GM18502 (cell line): ENCODE measurements at regions not wholly inside any gene's neighbourhood (a gene's known extent, or its start where the extent isn't known, plus 50 kb on each side); places are given as distances from the start of the nearest gene placed in this dataset.

ENCODE experiments used
- ATAC-seq: cut with Tn5 transposase; IDR thresholded peaks from one replicate; pipeline ENCODE4 v1.9.1; 2021; ENCODE audit warnings: mild to moderate bottlenecking; ENCODE audit not compliant: unreplicated experiment, poor library complexity

GRCh38 chr5:40306869-40307487, 372.7 kb upstream of the PTGER4 start:
- no peak for ATAC-seq

- no peak for ATAC-seq
These were observed 387.7 kb upstream of the PTGER4 start for GRCh38 chr5:40292006-40292405.

DNA sequence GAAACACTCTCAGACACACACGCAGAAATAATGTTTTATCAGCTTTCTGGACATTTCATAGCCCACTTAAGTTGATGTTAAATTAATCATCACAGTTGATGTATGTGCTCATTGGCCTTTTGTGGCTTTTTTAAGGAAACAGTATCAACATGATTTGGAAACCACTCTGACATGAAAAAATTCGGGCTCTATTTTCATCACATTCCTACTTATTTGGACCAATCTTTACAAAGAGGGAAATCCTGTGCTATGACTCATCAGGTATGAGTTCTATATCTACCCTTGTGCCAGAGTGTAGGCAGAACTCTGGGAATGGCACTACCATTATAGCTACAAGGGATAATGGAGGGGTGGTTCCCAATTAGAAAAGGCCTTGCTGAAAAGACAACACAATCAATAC, 388.4 kb upstream of the PTGER4 start:
- no peak for ATAC-seq

DNA sequence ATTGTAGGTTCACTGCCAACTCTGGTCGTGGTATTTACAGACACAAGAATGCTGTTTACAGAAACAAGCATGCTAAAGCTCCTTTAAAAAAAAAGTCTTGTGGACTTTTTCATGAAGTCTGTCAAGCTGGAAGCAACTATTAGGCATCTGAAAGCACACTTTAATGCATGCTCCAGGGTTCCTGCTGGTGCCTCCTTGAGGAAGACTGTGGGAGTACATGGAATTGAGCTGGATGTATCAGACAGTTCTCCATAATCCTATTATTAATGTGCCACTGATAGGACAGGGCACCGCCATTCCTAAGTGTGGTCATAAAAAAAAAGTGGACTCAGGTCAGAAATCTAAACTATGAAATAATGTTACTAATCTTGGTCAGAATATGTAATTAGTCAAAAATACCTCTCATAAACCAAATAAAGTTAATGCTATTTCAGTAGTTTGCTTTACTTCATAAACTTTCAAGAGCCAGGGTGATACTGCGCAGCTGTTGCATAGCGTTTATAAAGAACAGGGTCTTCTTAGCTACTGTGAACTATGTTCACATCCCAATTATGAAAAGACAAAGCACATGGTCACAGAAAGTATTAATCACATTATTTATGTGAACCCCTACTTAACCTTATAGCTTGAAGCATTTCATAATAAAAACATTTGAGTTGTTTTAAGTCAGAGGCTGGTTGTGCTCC, 390.8 kb upstream of the PTGER4 start:
- ATAC-seq: no peak

- no peak for ATAC-seq
These were observed 394.9 kb upstream of the PTGER4 start for GRCh38 chr5:40284863-40285262.

- no peak for ATAC-seq
These were observed 400.8 kb upstream of the PTGER4 start for GRCh38 chr5:40278881-40279280.

- peak; percentile 73 for ATAC-seq
These were observed 402.4 kb upstream of the PTGER4 start for GRCh38 chr5:40277161-40277906.

- ATAC-seq: no peak
These were observed 403.2 kb upstream of the PTGER4 start for GRCh38 chr5:40276426-40277102.

DNA sequence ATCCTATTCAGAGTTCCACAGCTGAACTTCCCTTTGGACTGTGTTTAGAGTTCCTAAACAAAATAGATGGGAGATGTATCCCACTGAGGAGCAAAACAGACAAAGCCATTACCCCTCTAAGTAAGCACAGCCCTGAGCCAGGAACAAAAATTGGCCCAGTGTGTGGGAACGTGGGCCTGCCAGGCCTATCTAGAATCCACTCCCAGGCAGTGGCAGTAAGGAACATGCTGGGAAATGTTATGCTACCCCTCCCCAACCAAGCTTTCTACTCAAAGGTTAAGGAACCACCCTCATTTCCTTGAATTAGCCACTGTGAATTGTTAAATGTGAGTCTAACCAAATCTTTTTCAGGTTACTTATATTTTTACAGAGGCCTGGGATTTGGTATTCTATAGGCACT, 405.1 kb upstream of the PTGER4 start:
- ATAC-seq: no peak

GRCh38 chr5:40273936-40274335, 405.8 kb upstream of the PTGER4 start:
- no peak for ATAC-seq

DNA sequence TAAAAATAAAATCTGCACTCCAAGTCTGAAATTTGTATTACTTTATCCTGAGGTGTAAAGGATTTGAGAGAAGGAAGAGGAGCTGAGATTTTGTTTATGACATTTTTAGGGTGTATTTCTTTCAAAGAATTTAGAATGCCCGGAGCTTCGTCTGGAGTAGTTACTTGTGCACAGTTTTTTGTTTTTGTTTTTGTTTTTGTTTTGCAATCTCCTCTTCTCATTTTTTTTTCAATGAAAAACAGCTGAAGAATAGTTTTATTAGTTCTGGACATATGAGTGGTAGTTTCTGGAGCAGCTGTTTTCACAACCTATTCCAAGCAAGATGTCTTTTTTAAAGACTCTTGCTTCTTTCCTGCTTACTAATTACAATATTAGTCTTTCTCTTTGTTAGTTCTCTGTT, 408.2 kb upstream of the PTGER4 start:
- ATAC-seq: no peak

- no peak for ATAC-seq
These were observed 409.4 kb upstream of the PTGER4 start for GRCh38 chr5:40270274-40270845.

GRCh38 chr5:40268088-40268487, 411.6 kb upstream of the PTGER4 start:
- ATAC-seq: no peak

GRCh38 chr5:40266952-40267351, 412.8 kb upstream of the PTGER4 start:
- no peak for ATAC-seq

DNA sequence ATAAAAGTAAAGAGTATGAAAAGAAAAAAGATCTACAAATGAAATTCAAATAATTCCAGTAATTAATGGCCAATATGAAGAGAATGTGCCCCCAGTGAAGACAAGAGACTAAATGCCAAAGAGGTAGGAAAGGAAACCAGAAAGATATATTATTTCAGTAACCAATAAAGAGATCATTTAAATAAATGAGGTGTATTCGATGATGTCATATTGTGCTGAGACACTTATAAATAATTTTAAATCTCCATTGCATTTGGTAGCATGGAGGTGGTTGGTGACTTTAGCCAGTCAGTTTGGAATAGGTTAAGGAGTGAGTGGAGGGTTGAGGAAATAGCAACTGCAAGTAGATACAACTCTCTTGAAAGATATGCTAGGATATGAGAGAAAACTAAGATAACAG, 417.7 kb upstream of the PTGER4 start:
- no peak for ATAC-seq

GRCh38 chr5:40260361-40260760, 419.4 kb upstream of the PTGER4 start:
- ATAC-seq: no peak

DNA sequence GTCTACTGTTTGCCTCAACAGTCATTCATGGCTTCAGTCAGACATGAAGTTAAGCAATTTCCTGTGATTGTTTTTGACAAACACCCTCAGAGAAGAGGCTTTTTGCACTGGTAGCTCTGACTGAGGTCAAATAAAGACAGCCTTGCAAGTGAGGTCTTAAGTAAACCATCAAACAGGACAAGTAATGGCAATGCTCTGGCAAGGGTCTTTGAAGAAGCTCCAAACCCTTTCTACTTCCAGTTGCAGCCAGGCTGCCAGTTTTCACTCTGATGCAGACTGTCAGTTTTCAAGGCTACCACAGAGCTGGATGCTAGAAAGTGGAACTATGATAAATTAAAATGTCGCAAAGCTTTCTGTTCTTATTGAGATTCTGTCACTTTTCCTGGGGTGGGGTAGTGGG, 421.5 kb upstream of the PTGER4 start:
- no peak for ATAC-seq

DNA sequence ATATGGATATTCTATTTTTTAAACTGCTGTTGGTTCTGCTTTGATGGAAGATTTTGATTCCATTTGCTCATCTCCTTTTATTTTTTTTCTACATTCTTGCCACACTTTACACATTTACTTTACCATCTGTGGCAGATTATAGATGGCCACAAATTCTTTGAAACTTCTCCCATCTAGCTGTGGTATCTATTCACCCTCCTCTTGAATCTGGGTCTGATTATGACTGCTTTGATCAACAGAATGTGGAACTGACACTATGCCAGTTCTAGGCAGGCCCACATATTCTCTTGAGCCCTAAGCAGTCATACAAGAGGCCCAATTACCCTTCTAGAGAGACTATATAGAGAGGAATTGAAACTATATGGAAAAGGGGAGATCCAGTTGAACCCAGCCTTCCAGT, 439.0 kb upstream of the PTGER4 start:
- no peak for ATAC-seq

GRCh38 chr5:40240111-40240510, 439.6 kb upstream of the PTGER4 start:
- no peak for ATAC-seq

GRCh38 chr5:40238066-40238745, 441.5 kb upstream of the PTGER4 start:
- ATAC-seq: no peak
